ENCODE measurements at regions not wholly inside any gene's neighbourhood (a gene's known extent, or its start where the extent isn't known, plus 50 kb on each side); places are given as distances from the start of the nearest gene placed in this dataset.

- no peaks in the 10 kb centered on the region for H3K9me3 Mint-ChIP-seq
- H3K4me1 Mint-ChIP-seq: peaks cover 7% of the 10 kb centered on the region
- ATAC-seq: no peak
- DNase-seq: no peak
- H3K27ac Mint-ChIP-seq: no peak overlapping the region
- no peaks in the 10 kb centered on the region for H3K36me3 Mint-ChIP-seq (ENCODE audit: low read depth)
- H3K27me3 Mint-ChIP-seq: no peaks in the 10 kb centered on the region
- H3K4me3 Mint-ChIP-seq: no peak overlapping the region
Measured at GRCh38 chr3:159925248-159925647, 63.4 kb upstream of the IL12A start.

GRCh38 chr3:159926573-159926972 is 62.1 kb upstream of the IL12A start:
- Mint-ChIP-seq H3K9me3 (no peaks in the 10 kb centered on the region), H3K27ac (no peak overlapping the region), H3K4me1 (peaks cover 7% of the 10 kb centered on the region), H3K27me3 (no peaks in the 10 kb centered on the region), H3K4me3 (no peak overlapping the region), H3K36me3 (ENCODE audit: low read depth) (no peaks in the 10 kb centered on the region)
- no peak for DNase-seq
- ATAC-seq: no peak

GRCh38 chr3:159928071-159928491 is 60.6 kb upstream of the IL12A start:
- DNase-seq: no peak
- no peak overlapping the region for H3K27ac Mint-ChIP-seq
- no peaks in the 10 kb centered on the region for H3K27me3 Mint-ChIP-seq

GRCh38 chr3:159928666-159929065 is 60.0 kb upstream of the IL12A start:
- Mint-ChIP-seq H3K4me3 (no peak overlapping the region), H3K9me3 (no peaks in the 10 kb centered on the region), H3K27ac (no peak overlapping the region), H3K4me1 (peaks cover 5% of the 10 kb centered on the region), H3K36me3 (ENCODE audit: low read depth) (peaks cover 4% of the 10 kb centered on the region), H3K27me3 (no peaks in the 10 kb centered on the region)
- DNase-seq (no peak), ATAC-seq (no peak)

More at GRCh38 chr3:159928071-159928491, 60.6 kb upstream of the IL12A start:
- Mint-ChIP-seq H3K9me3 (no peaks in the 10 kb centered on the region), H3K4me3 (no peak overlapping the region), H3K4me1 (peaks cover 5% of the 10 kb centered on the region), H3K36me3 (ENCODE audit: low read depth) (peaks cover under 1% of the 10 kb centered on the region)
- no peak for ATAC-seq

GRCh38 chr3:159929171-159930141 is 59.2 kb upstream of the IL12A start:
- peaks cover 5% of the 10 kb centered on the region for H3K4me1 Mint-ChIP-seq
- H3K27ac Mint-ChIP-seq: no peak overlapping the region
- no peaks in the 10 kb centered on the region for H3K27me3 Mint-ChIP-seq
- ATAC-seq (peak; percentile 63), DNase-seq (no peak)
- peaks cover 6% of the 10 kb centered on the region for H3K36me3 Mint-ChIP-seq (ENCODE audit: low read depth)
- peaks cover 5% of the 10 kb centered on the region for H3K9me3 Mint-ChIP-seq
- no peak overlapping the region for H3K4me3 Mint-ChIP-seq

GRCh38 chr3:159934216-159934615 is 54.4 kb upstream of the IL12A start:
- DNase-seq (no peak), ATAC-seq (no peak)
- Mint-ChIP-seq H3K4me3 (no peak overlapping the region), H3K9me3 (peaks cover 13% of the 10 kb centered on the region), H3K27me3 (no peaks in the 10 kb centered on the region), H3K4me1 (peaks cover 4% of the 10 kb centered on the region), H3K27ac (no peak overlapping the region), H3K36me3 (ENCODE audit: low read depth) (peaks cover 11% of the 10 kb centered on the region)

GRCh38 chr3:159936541-159936940 is 52.1 kb upstream of the IL12A start:
- Mint-ChIP-seq H3K27me3 (no peaks in the 10 kb centered on the region), H3K4me3 (no peak overlapping the region), H3K27ac (no peak overlapping the region), H3K36me3 (ENCODE audit: low read depth) (peaks cover 11% of the 10 kb centered on the region), H3K4me1 (no peaks in the 10 kb centered on the region), H3K9me3 (peaks cover 18% of the 10 kb centered on the region)
- no peak for ATAC-seq
- DNase-seq: no peak

GRCh38 chr3:159937561-159938166 is 51.0 kb upstream of the IL12A start:
- no peak overlapping the region for H3K27ac Mint-ChIP-seq
- H3K4me3 Mint-ChIP-seq: no peak overlapping the region
- peaks cover 11% of the 10 kb centered on the region for H3K36me3 Mint-ChIP-seq (ENCODE audit: low read depth)
- ATAC-seq (no peak), DNase-seq (no peak)
- H3K27me3 Mint-ChIP-seq: peaks cover 2% of the 10 kb centered on the region
- H3K4me1 Mint-ChIP-seq: peaks cover 1% of the 10 kb centered on the region
- peaks cover 18% of the 10 kb centered on the region for H3K9me3 Mint-ChIP-seq

- ATAC-seq (no peak), DNase-seq (no peak)
- Mint-ChIP-seq H3K9me3 (peaks cover 18% of the 10 kb centered on the region), H3K4me3 (no peak overlapping the region), H3K4me1 (peaks cover 1% of the 10 kb centered on the region), H3K36me3 (ENCODE audit: low read depth) (peaks cover 8% of the 10 kb centered on the region), H3K27ac (no peak overlapping the region), H3K27me3 (peaks cover 6% of the 10 kb centered on the region)
Measured at GRCh38 chr3:159938714-159939113, 49.9 kb upstream of the IL12A start.

Measured in activated naive CD8-positive, alpha-beta T cell treated with anti-CD3 and anti-CD28 coated beads, Interleukin-2, amount 50 U/mL, for 24 hours (primary cell).